ENCODE measurements at regions not wholly inside any gene's neighbourhood (a gene's known extent, or its start where the extent isn't known, plus 50 kb on each side); places are given as distances from the start of the nearest gene placed in this dataset.

DNA sequence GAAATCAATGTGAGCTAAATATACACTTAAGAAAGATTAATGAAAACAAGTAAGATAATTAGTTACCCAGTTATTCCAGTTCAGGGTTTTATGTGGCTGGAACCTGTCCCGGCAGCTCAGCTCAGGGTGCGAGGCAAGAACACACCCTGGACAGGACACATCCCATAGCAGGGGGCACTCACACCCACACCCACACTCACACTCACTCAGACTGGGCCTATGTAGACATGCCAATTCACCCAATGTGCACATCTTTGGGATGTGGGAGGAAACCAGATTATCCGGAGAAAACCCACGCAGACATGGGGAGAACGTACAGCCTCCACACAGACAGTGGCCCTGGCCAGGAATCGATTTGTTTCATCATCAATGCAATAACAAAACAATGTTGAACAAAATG lies 66.0 kb upstream of the TMCC3 start (continued):
- TF ChIP-seq YY1 (IDR thresholded peaks at IDR 0.05; ENCODE audit: extremely low read depth, insufficient replicate concordance, low read depth, low read length) (no peak), ELF1 (IDR thresholded peaks at IDR 0.05; ENCODE audit: borderline replicate concordance, low read depth) (no peak), EZH2phosphoT487 (IDR thresholded peaks at IDR 0.05; ENCODE audit: borderline replicate concordance) (no peak), EGR1 (IDR thresholded peaks at IDR 0.05; ENCODE audit: low read depth) (no peak), TCF7L2 (IDR thresholded peaks at IDR 0.05; ENCODE audit: borderline replicate concordance, extremely low read depth, insufficient read depth, insufficient read length) (no peak), RAD21 (IDR thresholded peaks at IDR 0.05; ENCODE audit: low read depth) (no peak)
- TF ChIP-seq, protein P1, sequence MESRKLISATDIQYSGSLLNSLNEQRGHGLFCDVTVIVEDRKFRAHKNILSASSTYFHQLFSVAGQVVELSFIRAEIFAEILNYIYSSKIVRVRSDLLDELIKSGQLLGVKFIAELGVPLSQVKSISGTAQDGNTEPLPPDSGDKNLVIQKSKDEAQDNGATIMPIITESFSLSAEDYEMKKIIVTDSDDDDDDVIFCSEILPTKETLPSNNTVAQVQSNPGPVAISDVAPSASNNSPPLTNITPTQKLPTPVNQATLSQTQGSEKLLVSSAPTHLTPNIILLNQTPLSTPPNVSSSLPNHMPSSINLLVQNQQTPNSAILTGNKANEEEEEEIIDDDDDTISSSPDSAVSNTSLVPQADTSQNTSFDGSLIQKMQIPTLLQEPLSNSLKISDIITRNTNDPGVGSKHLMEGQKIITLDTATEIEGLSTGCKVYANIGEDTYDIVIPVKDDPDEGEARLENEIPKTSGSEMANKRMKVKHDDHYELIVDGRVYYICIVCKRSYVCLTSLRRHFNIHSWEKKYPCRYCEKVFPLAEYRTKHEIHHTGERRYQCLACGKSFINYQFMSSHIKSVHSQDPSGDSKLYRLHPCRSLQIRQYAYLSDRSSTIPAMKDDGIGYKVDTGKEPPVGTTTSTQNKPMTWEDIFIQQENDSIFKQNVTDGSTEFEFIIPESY (IDR thresholded peaks at IDR 0.05; ENCODE audit: extremely low read depth, insufficient replicate concordance, low read length): no peak
- TF ChIP-seq, protein P2, sequence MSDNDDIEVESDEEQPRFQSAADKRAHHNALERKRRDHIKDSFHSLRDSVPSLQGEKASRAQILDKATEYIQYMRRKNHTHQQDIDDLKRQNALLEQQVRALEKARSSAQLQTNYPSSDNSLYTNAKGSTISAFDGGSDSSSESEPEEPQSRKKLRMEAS (IDR thresholded peaks at IDR 0.05): no peak

DNA sequence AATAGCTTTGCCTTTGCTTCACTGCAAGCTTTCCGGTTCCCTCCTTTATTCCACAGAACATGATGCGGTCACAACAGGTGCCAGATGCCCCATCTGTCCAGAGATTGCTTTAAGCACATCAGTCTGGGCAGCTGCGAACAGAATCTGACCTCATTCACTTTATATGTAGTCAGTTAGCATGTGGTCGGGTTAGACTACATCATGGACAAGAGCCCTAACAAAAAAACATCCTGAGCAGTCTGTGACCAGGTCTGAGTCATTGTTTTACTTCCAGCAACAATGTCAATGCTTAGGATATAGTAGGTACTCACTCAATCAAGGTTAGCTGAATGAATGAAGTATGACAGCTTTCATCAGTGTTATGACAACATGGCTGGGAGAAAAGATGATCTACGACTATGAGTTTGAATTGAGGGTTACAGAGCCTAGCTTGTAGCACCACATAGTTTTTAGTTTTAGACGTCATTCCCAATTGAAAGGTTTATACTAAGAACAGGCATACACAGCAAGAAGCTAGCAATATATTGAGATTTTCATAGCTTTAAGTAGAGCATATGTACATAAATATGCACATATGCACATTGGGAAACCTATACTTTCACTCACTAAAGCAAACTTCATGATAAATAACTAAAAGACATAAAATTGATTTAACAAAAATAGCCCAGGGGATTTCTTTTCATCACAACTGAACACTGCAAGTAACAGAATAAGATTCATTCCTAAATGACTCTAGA lies 64.2 kb upstream of the TMCC3 start:
- Histone ChIP-seq H3K27ac (ENCODE audit: low read depth, low read length) (no peak overlapping the region), H3K9me2 (ENCODE audit: insufficient read depth) (no peaks in the 10 kb centered on the region), H3K4me3 (replicated peaks in 1 of 2; ENCODE audit: low read depth in 1 of 2, low read length in 2 of 2) (no peak overlapping the region), H3K4me1 (ENCODE audit: control insufficient read depth in 1 of 2, insufficient read depth in 2 of 2, low read length in 2 of 2) (no peaks in the 10 kb centered on the region), H3K4me2 (ENCODE audit: low read length) (no peak overlapping the region), H3K9me3 (ENCODE audit: control insufficient read depth in 1 of 2, insufficient read depth in 1 of 2, low read depth in 1 of 2, low read length in 2 of 2) (no peaks in the 10 kb centered on the region), H3K9ac (ENCODE audit: low read length) (no peak overlapping the region), H2AFZ (ENCODE audit: low read depth, low read length, poor library complexity, severe bottlenecking) (no peak overlapping the region), H3K36me3 (ENCODE audit: control insufficient read depth in 1 of 2, insufficient read depth in 2 of 2, low read length in 2 of 2) (no peaks in the 10 kb centered on the region), H3K79me2 (ENCODE audit: insufficient read depth, low read length) (no peaks in the 10 kb centered on the region), H3K27me3 (ENCODE audit: insufficient read depth, low read length) (no peaks in the 10 kb centered on the region; the same call in none of the 2 replicates), H4K20me1 (ENCODE audit: insufficient read depth) (no peaks in the 10 kb centered on the region)
- CTCF ChIA-PET: interaction anchor here (1.0 to 1.6 kb wide), 2 partner anchors 161 to 820 kb away, joined by 3 read pairs; no protein-coding TSS in a partner anchor
- DNase-seq (ENCODE audit: low read depth, low spot score) (no peak), ATAC-seq (no peak)
- no TSS peak for BruUV-seq (replicated peaks)
- POLR2A ChIA-PET: no interaction called here
- RAD21 ChIA-PET (ENCODE audit: low non-redundant PET in 1 of 2, low total read pairs in 2 of 2, uncharacterized antibody in 2 of 2, unreplicated experiment in 2 of 2): no interaction called here
- TF ChIP-seq POLR2AphosphoS5 (IDR thresholded peaks at IDR 0.05; ENCODE audit: low read depth, low read length) (no peak), ZNF274 (IDR thresholded peaks at IDR 0.05; ENCODE audit: low read depth, low read length) (no peak), ZFX (IDR thresholded peaks at IDR 0.05) (no peak)
- TF ChIP-seq, protein P3, sequence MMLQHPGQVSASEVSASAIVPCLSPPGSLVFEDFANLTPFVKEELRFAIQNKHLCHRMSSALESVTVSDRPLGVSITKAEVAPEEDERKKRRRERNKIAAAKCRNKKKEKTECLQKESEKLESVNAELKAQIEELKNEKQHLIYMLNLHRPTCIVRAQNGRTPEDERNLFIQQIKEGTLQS (IDR thresholded peaks at IDR 0.05): no peak
- TF ChIP-seq, protein P2 (IDR thresholded peaks at IDR 0.05): no peak
- intact Hi-C loops (cut with micrococcal nuclease): loop anchor here (5.0 kb wide), 1 partner anchor 163 kb away; no protein-coding TSS in a partner anchor

Measured in HCT116 (cell line).